ENCODE measurements at regions not wholly inside any gene's neighbourhood (a gene's known extent, or its start where the extent isn't known, plus 50 kb on each side); places are given as distances from the start of the nearest gene placed in this dataset.

DNA sequence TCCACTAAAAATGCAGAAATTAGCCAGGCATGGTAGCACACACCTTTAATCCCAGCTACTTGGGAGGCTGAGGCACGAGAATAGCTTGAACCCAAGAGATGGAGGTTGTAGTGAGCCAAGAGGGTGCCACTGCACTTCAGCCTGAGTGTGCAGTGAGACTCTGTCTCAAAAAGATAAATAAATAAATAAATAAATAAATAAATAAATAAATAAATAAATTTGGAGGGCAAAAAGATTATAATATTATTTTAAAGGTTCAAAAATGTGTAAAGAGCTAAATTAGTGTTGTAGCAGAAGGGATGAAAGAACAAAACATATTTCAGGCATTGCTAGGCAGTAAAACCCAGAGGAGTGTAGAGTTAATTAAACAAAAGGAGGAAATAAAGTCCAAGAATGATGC is 1136.4 kb upstream of the CDH2 start:
- H3K9me3 ChIP-seq (ENCODE audit: insufficient read depth in 2 of 2, low read depth in 1 of 2, low read length in 1 of 2), result no peaks in the 10 kb centered on the region
- H2AK5ac ChIP-seq (ENCODE audit: low read depth, low read length), result no peak overlapping the region
- CTCF ChIA-PET (ENCODE audit: partially characterized antibody), result interaction anchor here (1.3 kb wide), 1 partner anchor 15 kb away, joined by 6 read pairs; no protein-coding TSS in a partner anchor
- no peak overlapping the region for H3K56ac ChIP-seq (replicated peaks; ENCODE audit: insufficient read length, low read depth, low read length)
- no peaks in the 10 kb centered on the region for H3K23me2 ChIP-seq (ENCODE audit: low read depth, low read length)
- H3K23ac ChIP-seq (ENCODE audit: insufficient read length), result no peak overlapping the region
- no peak overlapping the region for H3K27ac ChIP-seq (ENCODE audit: low read depth, low read length)
- H3K27me3 ChIP-seq (replicated peaks in 1 of 4; ENCODE audit: control insufficient read depth in 3 of 4, extremely low read depth in 1 of 4, insufficient read depth in 3 of 4, low read length in 3 of 4), result no peaks in the 10 kb centered on the region
- no peak for FAIRE-seq
- 90% methylated on average over 1 of the region's 1 CpG; no CpG with 5 or more reads in 1 of the 2 experiments for WGBS, 2 experiments (ENCODE audit: extremely low coverage in 1 of 2, insufficient coverage in 1 of 2, insufficient read length in 1 of 2, insufficient replicate concordance in 2 of 2, low coverage in 1 of 2, low lambda C conversion rate in 2 of 2, missing lambda C conversion rate in 1 of 2)
- H3K18ac ChIP-seq (ENCODE audit: extremely low read depth, low read length), result no peak overlapping the region
- no peak for DNase-seq (ENCODE audit: low read depth in 1 of 2, low spot score in 2 of 2)
- H4K91ac ChIP-seq (replicated peaks; ENCODE audit: insufficient read length, low read length), result no peak overlapping the region
- no peak overlapping the region for H3K4ac ChIP-seq (replicated peaks; ENCODE audit: insufficient read length, low read depth, low read length)
- H3K36me3 ChIP-seq (ENCODE audit: control insufficient read depth in 2 of 4, insufficient read depth in 4 of 4, low read length in 3 of 4), result no peaks in the 10 kb centered on the region
- H3K4me1 ChIP-seq (replicated peaks in 1 of 4; ENCODE audit: control insufficient read depth in 3 of 4, insufficient read depth in 4 of 4, low read length in 3 of 4), result no peaks in the 10 kb centered on the region
- H4K20me1 ChIP-seq (replicated peaks in 1 of 2; ENCODE audit: control insufficient read depth in 1 of 2, insufficient read depth in 2 of 2, low read length in 2 of 2), result no peaks in the 10 kb centered on the region
- H2BK120ac ChIP-seq (replicated peaks; ENCODE audit: low read depth, low read length), result no peak overlapping the region
- no peak overlapping the region for H2BK20ac ChIP-seq (ENCODE audit: low read length)
- no peak overlapping the region for H3K9ac ChIP-seq (replicated peaks in 1 of 4; ENCODE audit: extremely low read depth in 1 of 4, low read depth in 3 of 4, low read length in 3 of 4)
- no peak overlapping the region for H2BK15ac ChIP-seq (ENCODE audit: low read length)
- H3K79me2 ChIP-seq (ENCODE audit: control insufficient read depth in 1 of 2, insufficient read depth in 2 of 2, low read length in 2 of 2), result no peaks in the 10 kb centered on the region
- H2BK12ac ChIP-seq (ENCODE audit: low read depth, low read length), result no peak overlapping the region
- H3K14ac ChIP-seq (ENCODE audit: insufficient read length), result no peak overlapping the region
- no peak overlapping the region for H3K4me2 ChIP-seq (ENCODE audit: insufficient read depth in 1 of 2, low read depth in 2 of 2, low read length in 2 of 2)
- H4K5ac ChIP-seq (ENCODE audit: insufficient read length, low read depth, low read length), result no peak overlapping the region
- POLR2A ChIA-PET (ENCODE audit: partially characterized antibody), result no interaction called here
- H3K4me3 ChIP-seq (ENCODE audit: extremely low read depth in 1 of 4, insufficient read depth in 2 of 4, low read depth in 3 of 4, low read length in 4 of 4), result no peak overlapping the region
- H4K8ac ChIP-seq (ENCODE audit: extremely low read depth, insufficient read depth, low read length), result no peak overlapping the region
- H3K79me1 ChIP-seq (ENCODE audit: low read depth, low read length), result no peaks in the 10 kb centered on the region
- no peak overlapping the region for H2BK5ac ChIP-seq (ENCODE audit: low read depth, low read length)
- no peak overlapping the region for H2AFZ ChIP-seq (ENCODE audit: low read length)
- no peak for TF ChIP-seq NANOG (IDR thresholded peaks at IDR 0.05; ENCODE audit: insufficient read depth, low read depth, low read length, poor library complexity, severe bottlenecking)
- TF ChIP-seq SP2 (IDR thresholded peaks at IDR 0.05; ENCODE audit: low read length), result no peak
- TF ChIP-seq KDM4A (IDR thresholded peaks at IDR 0.05; ENCODE audit: low read depth, low read length, severe bottlenecking), result no peak
- no peak for TF ChIP-seq CREB1 (IDR thresholded peaks at IDR 0.05)
- TF ChIP-seq GTF2F1 (IDR thresholded peaks at IDR 0.05; ENCODE audit: borderline replicate concordance, low read depth, low read length), result no peak
- TF ChIP-seq POLR2AphosphoS5 (IDR thresholded peaks at IDR 0.05; ENCODE audit: low read depth, low read length), result no peak
- TF ChIP-seq SP4 (IDR thresholded peaks at IDR 0.05; ENCODE audit: low read length), result no peak
- TF ChIP-seq TCF12 (IDR thresholded peaks at IDR 0.05; ENCODE audit: low read depth, low read length), result no peak
- TF ChIP-seq ZNF274 (IDR thresholded peaks at IDR 0.05; ENCODE audit: borderline replicate concordance, extremely low read depth, low read length), result no peak
- no peak for TF ChIP-seq CTBP2 (IDR thresholded peaks at IDR 0.05; ENCODE audit: borderline replicate concordance, insufficient read depth, insufficient read length, low read length)
- no peak for TF ChIP-seq SAP30 (IDR thresholded peaks at IDR 0.05; ENCODE audit: insufficient read depth, insufficient replicate concordance, low read length)
- TF ChIP-seq, protein P1, sequence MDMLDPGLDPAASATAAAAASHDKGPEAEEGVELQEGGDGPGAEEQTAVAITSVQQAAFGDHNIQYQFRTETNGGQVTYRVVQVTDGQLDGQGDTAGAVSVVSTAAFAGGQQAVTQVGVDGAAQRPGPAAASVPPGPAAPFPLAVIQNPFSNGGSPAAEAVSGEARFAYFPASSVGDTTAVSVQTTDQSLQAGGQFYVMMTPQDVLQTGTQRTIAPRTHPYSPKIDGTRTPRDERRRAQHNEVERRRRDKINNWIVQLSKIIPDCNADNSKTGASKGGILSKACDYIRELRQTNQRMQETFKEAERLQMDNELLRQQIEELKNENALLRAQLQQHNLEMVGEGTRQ (IDR thresholded peaks at IDR 0.05; ENCODE audit: low read length), result no peak
- no peak for TF ChIP-seq RBBP5 (IDR thresholded peaks at IDR 0.05; ENCODE audit: borderline replicate concordance, low read depth, low read length)
- TF ChIP-seq, protein P2, sequence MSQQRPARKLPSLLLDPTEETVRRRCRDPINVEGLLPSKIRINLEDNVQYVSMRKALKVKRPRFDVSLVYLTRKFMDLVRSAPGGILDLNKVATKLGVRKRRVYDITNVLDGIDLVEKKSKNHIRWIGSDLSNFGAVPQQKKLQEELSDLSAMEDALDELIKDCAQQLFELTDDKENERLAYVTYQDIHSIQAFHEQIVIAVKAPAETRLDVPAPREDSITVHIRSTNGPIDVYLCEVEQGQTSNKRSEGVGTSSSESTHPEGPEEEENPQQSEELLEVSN (IDR thresholded peaks at IDR 0.05), result no peak
